ENCODE measurements at regions not wholly inside any gene's neighbourhood (a gene's known extent, or its start where the extent isn't known, plus 50 kb on each side); places are given as distances from the start of the nearest gene placed in this dataset.

GRCh38 chr2:39563572-39563971, 102.1 kb upstream of the TMEM178A start:
- TF ChIP-seq CTCF (IDR thresholded peaks at IDR 0.05; ENCODE audit: control insufficient read depth, insufficient read depth, low read depth, low read length, missing control alignments) = no peak
- no peak for DNase-seq (ENCODE audit: low read depth)
- H3K4me3 ChIP-seq (ENCODE audit: control insufficient read depth, low read depth, low read length) = no peak overlapping the region

DNA sequence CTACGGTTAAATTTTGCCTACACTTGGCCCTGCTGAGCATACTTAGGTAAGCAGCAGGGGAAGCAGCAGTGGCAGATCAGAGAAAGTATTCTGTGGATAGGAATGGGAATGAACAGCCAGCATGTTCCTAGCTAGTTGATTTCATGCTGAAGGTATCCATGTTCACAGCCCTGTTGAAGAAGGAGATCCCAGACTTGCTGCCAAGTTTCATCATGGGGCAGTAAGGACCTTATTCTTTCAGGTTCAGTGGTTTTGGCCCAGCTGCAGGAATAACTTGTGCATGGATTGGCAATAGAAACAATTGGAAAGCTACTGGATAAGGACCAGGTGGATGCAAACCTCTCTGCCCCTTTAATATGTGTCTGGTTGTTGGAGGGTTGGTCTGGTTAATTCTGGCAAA, 98.2 kb upstream of the TMEM178A start:
- H3K4me3 ChIP-seq (ENCODE audit: control insufficient read depth, low read depth, low read length) = no peak overlapping the region
- no peak for DNase-seq (ENCODE audit: low read depth)
- no peak for TF ChIP-seq CTCF (IDR thresholded peaks at IDR 0.05; ENCODE audit: control insufficient read depth, insufficient read depth, low read depth, low read length, missing control alignments)

GRCh38 chr2:39568116-39568515, 97.6 kb upstream of the TMEM178A start:
- no peak overlapping the region for H3K4me3 ChIP-seq (ENCODE audit: control insufficient read depth, low read depth, low read length)
- DNase-seq (ENCODE audit: low read depth) = no peak
- TF ChIP-seq CTCF (IDR thresholded peaks at IDR 0.05; ENCODE audit: control insufficient read depth, insufficient read depth, low read depth, low read length, missing control alignments) = no peak

GRCh38 chr2:39568561-39569006, 97.1 kb upstream of the TMEM178A start:
- DNase-seq (ENCODE audit: low read depth) = peak; percentile 43
- TF ChIP-seq CTCF (IDR thresholded peaks at IDR 0.05; ENCODE audit: control insufficient read depth, insufficient read depth, low read depth, low read length, missing control alignments) = no peak
- H3K4me3 ChIP-seq (ENCODE audit: control insufficient read depth, low read depth, low read length) = no peak overlapping the region

DNA sequence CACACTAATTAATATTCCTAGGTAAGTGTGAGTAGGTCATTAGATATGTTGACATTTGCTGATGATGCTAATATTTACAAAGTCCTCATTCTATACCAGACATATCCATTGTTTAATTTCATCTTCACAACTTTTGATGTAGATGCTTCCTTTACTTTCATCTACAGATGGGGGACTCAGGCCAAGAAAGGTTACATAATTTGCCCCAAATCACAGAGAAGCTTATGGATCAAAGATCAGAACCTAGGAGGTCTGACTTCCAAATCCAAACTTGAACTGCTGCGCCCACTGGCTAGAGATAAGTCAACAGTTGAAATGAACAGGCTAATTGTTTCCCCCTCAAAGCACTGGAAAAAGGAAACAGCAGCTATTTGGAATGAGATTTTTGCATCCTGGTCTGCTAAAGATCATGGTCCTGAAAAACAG, 95.6 kb upstream of the TMEM178A start:
- no peak overlapping the region for H3K4me3 ChIP-seq (ENCODE audit: control insufficient read depth, low read depth, low read length)
- DNase-seq (ENCODE audit: low read depth) = no peak

GRCh38 chr2:39570614-39571013, 95.1 kb upstream of the TMEM178A start:
- TF ChIP-seq CTCF (IDR thresholded peaks at IDR 0.05; ENCODE audit: control insufficient read depth, insufficient read depth, low read depth, low read length, missing control alignments) = no peak
- DNase-seq (ENCODE audit: low read depth) = no peak
- no peak overlapping the region for H3K4me3 ChIP-seq (ENCODE audit: control insufficient read depth, low read depth, low read length)

More for the DNA sequence above, 95.6 kb upstream of the TMEM178A start:
- no peak for TF ChIP-seq CTCF (IDR thresholded peaks at IDR 0.05; ENCODE audit: control insufficient read depth, insufficient read depth, low read depth, low read length, missing control alignments)

All from AG09309 (cell line).